Left ventricle myocardium inferior (tissue), 1 donor: ENCODE measurements at regions not wholly inside any gene's neighbourhood (a gene's known extent, or its start where the extent isn't known, plus 50 kb on each side); places are given as distances from the start of the nearest gene placed in this dataset.

Experiments used
- DNase-seq: peaks from one replicate; pipeline ENCODE4 v3.0.0-alpha.2; 2020
- H3K27ac ChIP-seq: fragments of 200-600 bp; replicated peaks from 2 replicates; pipeline ENCODE4 v1.8.0; 2021
- H3K27me3 ChIP-seq: fragments of 200-600 bp; 2 replicates; pipeline ENCODE4 v1.8.0; 2021; ENCODE audit warnings: low read depth
- H3K36me3 ChIP-seq: fragments of 200-600 bp; 2 replicates; pipeline ENCODE4 v1.8.0; 2021
- H3K4me1 ChIP-seq: fragments of 200-600 bp; 2 replicates; pipeline ENCODE4 v1.8.0; 2021
- H3K4me3 ChIP-seq: fragments of 200-600 bp; 2 replicates; pipeline ENCODE4 v1.8.0; 2021; ENCODE audit warnings: mild to moderate bottlenecking, moderate library complexity
- H3K9me3 ChIP-seq: fragments of 200-600 bp; replicated peaks from 2 replicates; pipeline ENCODE4 v1.8.0; 2021
- intact Hi-C: fragments of 100-400 bp; cut with micrococcal nuclease; formaldehyde crosslinking; loops from one replicate; pipeline ENCODE4 v1.11.0; 2022
- TF ChIP-seq, protein P1 (sequence below): fragments of 200-600 bp; IDR thresholded peaks from 2 replicates; pipeline ENCODE4 v1.8.0; 2021; ENCODE audit warnings: antibody characterized with exemption, mild to moderate bottlenecking, borderline replicate concordance
- donor health status: DM: no; HTN: yes; CAD: no; lungs with severe emphysema.

DNA sequence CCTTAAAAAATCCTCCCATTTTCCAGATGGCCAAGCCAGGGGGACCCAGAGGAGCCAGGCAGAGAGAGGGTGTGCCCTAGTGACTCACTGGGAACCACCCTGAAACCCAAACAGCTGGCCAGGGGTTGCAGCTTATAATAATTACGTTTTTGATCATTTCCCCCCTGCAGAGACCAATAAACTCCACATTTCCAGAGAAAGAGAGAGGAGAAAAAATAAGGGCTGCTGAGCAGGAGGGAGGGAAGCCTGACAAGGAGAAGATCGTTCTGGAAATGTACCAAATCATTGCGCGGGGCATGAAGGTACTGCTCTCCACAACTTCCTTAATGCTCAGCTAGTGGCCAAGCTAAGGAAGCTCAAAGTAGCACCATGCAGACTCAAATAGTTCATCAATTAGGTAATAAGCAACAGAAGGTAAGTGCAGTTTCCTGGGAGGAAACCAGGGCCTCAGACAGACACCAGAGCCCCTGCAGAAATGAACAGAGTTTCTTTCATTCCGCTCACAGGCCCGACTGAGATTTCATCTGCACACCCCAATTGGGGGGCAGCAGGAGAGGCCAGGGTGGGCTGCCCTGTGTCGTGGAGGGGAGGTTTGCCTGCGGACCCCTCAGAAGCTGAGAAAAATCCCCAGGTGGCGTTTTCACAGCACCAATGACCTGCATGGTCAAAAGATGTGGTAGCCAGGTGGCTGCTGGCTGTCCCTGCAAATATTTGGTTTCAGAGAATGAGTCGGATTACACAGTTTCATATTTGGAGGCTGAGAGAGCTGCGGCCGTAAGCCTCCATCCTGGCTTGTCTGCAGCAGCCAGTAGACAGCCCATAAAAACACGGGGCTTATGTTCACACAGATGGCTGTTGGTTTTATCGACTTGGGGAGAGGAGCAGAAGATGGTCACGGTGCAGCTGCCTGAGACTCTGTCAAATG lies 153.2 kb upstream of the LYZL2 start:
- no peak overlapping the region for H3K4me3 ChIP-seq
- H3K27me3 ChIP-seq = no peaks in the 10 kb centered on the region
- H3K4me1 ChIP-seq = peaks cover 26% of the 10 kb centered on the region
- no peaks in the 10 kb centered on the region for H3K36me3 ChIP-seq
- TF ChIP-seq, protein P1, sequence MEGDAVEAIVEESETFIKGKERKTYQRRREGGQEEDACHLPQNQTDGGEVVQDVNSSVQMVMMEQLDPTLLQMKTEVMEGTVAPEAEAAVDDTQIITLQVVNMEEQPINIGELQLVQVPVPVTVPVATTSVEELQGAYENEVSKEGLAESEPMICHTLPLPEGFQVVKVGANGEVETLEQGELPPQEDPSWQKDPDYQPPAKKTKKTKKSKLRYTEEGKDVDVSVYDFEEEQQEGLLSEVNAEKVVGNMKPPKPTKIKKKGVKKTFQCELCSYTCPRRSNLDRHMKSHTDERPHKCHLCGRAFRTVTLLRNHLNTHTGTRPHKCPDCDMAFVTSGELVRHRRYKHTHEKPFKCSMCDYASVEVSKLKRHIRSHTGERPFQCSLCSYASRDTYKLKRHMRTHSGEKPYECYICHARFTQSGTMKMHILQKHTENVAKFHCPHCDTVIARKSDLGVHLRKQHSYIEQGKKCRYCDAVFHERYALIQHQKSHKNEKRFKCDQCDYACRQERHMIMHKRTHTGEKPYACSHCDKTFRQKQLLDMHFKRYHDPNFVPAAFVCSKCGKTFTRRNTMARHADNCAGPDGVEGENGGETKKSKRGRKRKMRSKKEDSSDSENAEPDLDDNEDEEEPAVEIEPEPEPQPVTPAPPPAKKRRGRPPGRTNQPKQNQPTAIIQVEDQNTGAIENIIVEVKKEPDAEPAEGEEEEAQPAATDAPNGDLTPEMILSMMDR = no peak
- DNase-seq = no peak
- intact Hi-C loops = loop anchor here (10.0 kb wide), 2 partner anchors 252 to 712 kb away; partner anchors contain the start of gene ZNF438
- no peaks in the 10 kb centered on the region for H3K9me3 ChIP-seq
- H3K27ac ChIP-seq = peak overlapping the region; percentile 97

GRCh38 chr10:30782157-30782536 lies 152.6 kb upstream of the LYZL2 start:
- TF ChIP-seq, protein P1 = no peak
- no peaks in the 10 kb centered on the region for H3K36me3 ChIP-seq
- H3K4me1 ChIP-seq = peaks cover 26% of the 10 kb centered on the region
- intact Hi-C loops = loop anchor here (10.0 kb wide), 2 partner anchors 253 to 713 kb away; partner anchors contain the start of gene ZNF438
- no peak for DNase-seq
- H3K27me3 ChIP-seq = no peaks in the 10 kb centered on the region
- H3K9me3 ChIP-seq = no peaks in the 10 kb centered on the region
- H3K27ac ChIP-seq = peak overlapping the region; percentile 97
- no peak overlapping the region for H3K4me3 ChIP-seq

DNA sequence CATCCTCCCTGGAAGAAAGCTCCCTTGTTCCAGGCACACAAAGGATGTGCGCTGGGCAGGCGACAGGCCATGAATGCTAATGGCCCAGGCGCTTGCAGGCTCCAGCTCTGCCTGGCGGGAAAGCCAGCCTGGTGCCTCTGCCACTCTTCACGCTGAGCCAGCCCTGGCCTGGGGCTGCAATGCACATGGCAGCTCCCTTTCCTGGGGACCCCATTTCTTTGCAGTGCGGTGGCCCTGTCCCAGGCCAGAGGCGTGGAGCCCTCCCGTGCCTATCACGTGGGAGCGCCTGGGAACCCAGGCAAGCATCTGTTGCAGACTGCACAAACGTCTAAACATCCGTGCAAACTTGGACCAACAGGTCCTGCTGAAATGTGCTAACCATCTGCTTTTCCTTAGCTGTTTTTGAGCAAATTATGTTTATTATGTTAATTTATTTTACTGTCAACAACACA lies 152.1 kb upstream of the LYZL2 start:
- intact Hi-C loops = loop anchor here (10.0 kb wide), 2 partner anchors 253 to 713 kb away; partner anchors contain the start of gene ZNF438
- Histone ChIP-seq H3K9me3 (no peaks in the 10 kb centered on the region), H3K27ac (peak overlapping the region; percentile 97), H3K4me1 (peaks cover 26% of the 10 kb centered on the region), H3K27me3 (no peaks in the 10 kb centered on the region), H3K4me3 (no peak overlapping the region), H3K36me3 (no peaks in the 10 kb centered on the region)
- no peak for DNase-seq
- TF ChIP-seq, protein P1 = no peak

DNA sequence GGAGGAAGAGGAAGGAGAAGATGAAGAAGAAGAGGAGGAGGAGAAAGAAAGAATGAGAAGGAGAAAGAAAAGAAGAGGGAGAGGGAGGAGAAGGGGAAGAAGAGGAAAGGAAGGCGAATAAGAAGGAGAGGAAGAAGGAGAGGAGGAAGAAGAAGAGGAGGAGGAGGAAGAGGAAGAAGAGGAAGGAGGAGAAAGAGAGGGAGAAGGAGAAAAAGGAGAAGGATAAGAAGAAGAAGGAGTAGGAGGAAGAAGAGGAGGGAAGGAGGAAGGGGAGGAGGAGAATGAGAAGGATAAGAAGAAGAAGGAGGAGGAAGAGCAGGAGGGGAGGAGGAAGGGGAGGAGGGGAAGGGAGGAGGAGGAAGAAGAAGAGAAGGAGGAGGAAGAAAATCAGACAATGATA lies 149.2 kb upstream of the LYZL2 start:
- intact Hi-C loops = no loop called here
- Histone ChIP-seq H3K9me3 (no peaks in the 10 kb centered on the region), H3K4me1 (peaks cover 6% of the 10 kb centered on the region), H3K4me3 (no peak overlapping the region), H3K27me3 (no peaks in the 10 kb centered on the region), H3K36me3 (no peaks in the 10 kb centered on the region), H3K27ac (no peak overlapping the region)
- no peak for DNase-seq
- TF ChIP-seq, protein P1 = no peak

GRCh38 chr10:30775779-30776591 lies 146.4 kb upstream of the LYZL2 start:
- intact Hi-C loops = no loop called here
- TF ChIP-seq, protein P1 = no peak
- Histone ChIP-seq H3K9me3 (peaks cover 17% of the 10 kb centered on the region), H3K4me1 (no peaks in the 10 kb centered on the region), H3K27me3 (no peaks in the 10 kb centered on the region), H3K36me3 (no peaks in the 10 kb centered on the region), H3K4me3 (no peak overlapping the region), H3K27ac (peak overlapping the region; percentile 55)
- DNase-seq = peak; percentile 44
